GM23338 (cell line): ENCODE measurements at regions not wholly inside any gene's neighbourhood (a gene's known extent, or its start where the extent isn't known, plus 50 kb on each side); places are given as distances from the start of the nearest gene placed in this dataset.

ENCODE experiments used
- ATAC-seq: fragments of 200-7000 bp; cut with Tn5 transposase; 3 replicates; pipeline ENCODE4 v1.9.1; 2020
- DNase-seq: peaks from one replicate; pipeline ENCODE4 v3.0.0-alpha.2; 2015; ENCODE audit warnings: low spot score
- H2AFZ ChIP-seq: fragments of 200-600 bp; sonication (generic); 2 replicates; pipeline ENCODE4 v1.8.0; 2016; ENCODE audit warnings: antibody characterized with exemption, mild to moderate bottlenecking, moderate library complexity
- H3F3A ChIP-seq: fragments of 200-600 bp; sonication (generic); replicated peaks from 2 replicates; pipeline ENCODE4 v1.8.0; 2017; ENCODE audit warnings: antibody characterized with exemption, mixed run types, low read depth
- H3K27ac ChIP-seq: fragments of 200-600 bp; sonication (generic); 2 replicates; pipeline ENCODE4 v1.6.1; 2016; ENCODE audit warnings: low read depth
- H3K27me3 ChIP-seq: fragments of 200-600 bp; sonication (generic); 2 replicates; pipeline ENCODE4 v1.8.0; 2016; ENCODE audit warnings: mild to moderate bottlenecking, mixed run types, moderate library complexity; ENCODE audit not compliant: insufficient read depth
- H3K36me3 ChIP-seq: fragments of 200-600 bp; sonication (generic); 2 replicates; pipeline ENCODE4 v1.8.0; 2016; ENCODE audit warnings: mild to moderate bottlenecking; ENCODE audit not compliant: insufficient read depth
- H3K4me1 ChIP-seq: fragments of 200-600 bp; sonication (generic); 2 replicates; pipeline ENCODE4 v1.8.0; 2016; ENCODE audit warnings: mild to moderate bottlenecking, moderate library complexity; ENCODE audit not compliant: insufficient read depth
- H3K4me2 ChIP-seq: fragments of 200-600 bp; sonication (generic); 2 replicates; pipeline ENCODE4 v1.7.1; 2017; ENCODE audit warnings: mixed run types
- H3K4me3 ChIP-seq: fragments of 200-600 bp; sonication (generic); 2 replicates; pipeline ENCODE4 v1.6.1; 2016; ENCODE audit warnings: mixed run types
- H3K79me2 ChIP-seq: fragments of 200-600 bp; sonication (generic); replicated peaks from 2 replicates; pipeline ENCODE4 v1.8.0; 2017; ENCODE audit warnings: mild to moderate bottlenecking; ENCODE audit not compliant: insufficient read depth
- H3K9me2 ChIP-seq: fragments of 200-600 bp; sonication (generic); 2 replicates; pipeline ENCODE4 v1.8.0; 2017; ENCODE audit not compliant: insufficient read depth
- H4K20me1 ChIP-seq: fragments of 200-600 bp; sonication (generic); replicated peaks from 2 replicates; pipeline ENCODE4 v1.8.0; 2017; ENCODE audit warnings: mild to moderate bottlenecking; ENCODE audit not compliant: insufficient read depth
- H3K27ac Mint-ChIP-seq: 2 replicates; pipeline ENCODE4 v1.8.0; 2020; ENCODE audit warnings: inconsistent platforms, mild to moderate bottlenecking, moderate library complexity, mixed read lengths
- H3K27me3 Mint-ChIP-seq: 3 replicates; pipeline ENCODE4 v1.8.0; 2022; ENCODE audit warnings: low read depth, mild to moderate bottlenecking, moderate library complexity, mixed read lengths, inconsistent platforms; ENCODE audit not compliant: insufficient read depth, poor library complexity
- H3K36me3 Mint-ChIP-seq: 3 replicates; pipeline ENCODE4 v1.8.0; 2021; ENCODE audit warnings: low read depth, mild to moderate bottlenecking, inconsistent platforms, moderate library complexity, mixed read lengths
- H3K4me1 Mint-ChIP-seq: 3 replicates; pipeline ENCODE4 v1.8.0; 2020; ENCODE audit warnings: mild to moderate bottlenecking, inconsistent platforms, mixed read lengths
- H3K4me3 Mint-ChIP-seq: 3 replicates; pipeline ENCODE4 v1.8.0; 2021; ENCODE audit warnings: moderate library complexity, mild to moderate bottlenecking, inconsistent platforms, mixed read lengths
- H3K9me3 Mint-ChIP-seq: 3 replicates; pipeline ENCODE4 v1.8.0; 2020; ENCODE audit warnings: moderate library complexity, mild to moderate bottlenecking, inconsistent platforms, mixed read lengths
- CREB1 ChIP-seq: fragments of 250-450 bp; sonication (Bioruptor Pico); IDR thresholded peaks from 2 replicates; pipeline ENCODE4 v1.5.0; 2020; ENCODE audit warnings: low read depth, mild to moderate bottlenecking, moderate library complexity
- CTCF ChIP-seq, 2 experiments: fragments of 200-600 bp in 1 of 2; sonication (generic) in 1 of 2; conservative IDR thresholded peaks; 2 replicates each; pipeline versions ENCODE4 v1.5.1 to v1.6.1; 2016 to 2017; ENCODE audit warnings: antibody characterized with exemption in 2 of 2, low read depth in 2 of 2, mild to moderate bottlenecking in 2 of 2, moderate library complexity in 1 of 2
- ETS1 ChIP-seq: IDR thresholded peaks from 2 replicates; pipeline ENCODE4 v1.6.1; 2016; ENCODE audit warnings: antibody characterized with exemption
- EZH2 ChIP-seq: fragments of 200-600 bp; sonication (generic); IDR thresholded peaks from one replicate; pipeline ENCODE4 v1.8.0; 2017; ENCODE audit warnings: antibody characterized with exemption, mild to moderate bottlenecking, low read depth; ENCODE audit not compliant: unreplicated experiment
- EZH2phosphoT487 ChIP-seq: fragments of 200-600 bp; sonication (generic); IDR thresholded peaks from one replicate; pipeline ENCODE4 v1.8.1; 2018; ENCODE audit warnings: antibody characterized with exemption; ENCODE audit not compliant: unreplicated experiment
- NANOG ChIP-seq: IDR thresholded peaks from 2 replicates; pipeline ENCODE4 v1.6.1; 2016; ENCODE audit warnings: antibody characterized with exemption, borderline replicate concordance
- POLR2AphosphoS5 ChIP-seq: IDR thresholded peaks from 2 replicates; pipeline ENCODE4 v1.6.1; 2016; ENCODE audit warnings: antibody characterized with exemption, low read depth
- REST ChIP-seq: IDR thresholded peaks from one replicate; pipeline ENCODE4 v1.6.1; 2018; ENCODE audit warnings: antibody characterized with exemption; ENCODE audit not compliant: unreplicated experiment
- ZNF114 ChIP-seq: fragments of 250-450 bp; sonication (Bioruptor Pico); IDR thresholded peaks from 2 replicates; pipeline ENCODE4 v1.5.0; 2020; ENCODE audit warnings: mild to moderate bottlenecking, moderate library complexity
- ZNF331 ChIP-seq: fragments of 250-450 bp; sonication (Bioruptor Pico); IDR thresholded peaks from 2 replicates; pipeline ENCODE4 v1.5.0; 2020; ENCODE audit warnings: low read depth, mild to moderate bottlenecking, moderate library complexity
- ZNF462 ChIP-seq: fragments of 250-450 bp; sonication (Bioruptor Pico); IDR thresholded peaks from 2 replicates; pipeline ENCODE4 v1.5.0; 2020; ENCODE audit warnings: mild to moderate bottlenecking, moderate library complexity

GRCh38 chr11:81340225-81340624 lies 1393.4 kb downstream of the FAM181B start (continued):
- TF ChIP-seq REST (no peak), CTCF (conservative IDR thresholded peaks at IDR 0.05; ENCODE audit: low read depth in 2 of 2) (no peak), EZH2 (no peak), NANOG (no peak), ETS1 (no peak)

GRCh38 chr11:81339521-81339920 lies 1394.1 kb downstream of the FAM181B start:
- Histone ChIP-seq H2AFZ (no peak overlapping the region), H3F3A (no peaks in the 10 kb centered on the region), H3K4me1 (no peaks in the 10 kb centered on the region), H3K36me3 (no peaks in the 10 kb centered on the region), H3K27me3 (no peaks in the 10 kb centered on the region), H3K4me2 (no peak overlapping the region), H3K9me2 (no peaks in the 10 kb centered on the region), H3K27ac (no peak overlapping the region), H3K4me3 (no peak overlapping the region), H3K79me2 (no peaks in the 10 kb centered on the region), H4K20me1 (no peaks in the 10 kb centered on the region)
- ATAC-seq, result no peak
- no peaks in the 10 kb centered on the region for H3K4me1 Mint-ChIP-seq
- no peaks in the 10 kb centered on the region for H3K27me3 Mint-ChIP-seq
- H3K27ac Mint-ChIP-seq, result no peak overlapping the region
- H3K36me3 Mint-ChIP-seq, result no peaks in the 10 kb centered on the region
- no peak overlapping the region for H3K4me3 Mint-ChIP-seq
- DNase-seq, result no peak
- no peaks in the 10 kb centered on the region for H3K9me3 Mint-ChIP-seq
- TF ChIP-seq CREB1 (CRISPR knock-in tag), result no peak
- TF ChIP-seq POLR2AphosphoS5, result no peak
- TF ChIP-seq CTCF (conservative IDR thresholded peaks at IDR 0.05; ENCODE audit: low read depth in 2 of 2), result no peak
- no peak for TF ChIP-seq ZNF462
- no peak for TF ChIP-seq ZNF114 (CRISPR knock-in tag)
- TF ChIP-seq ZNF331 (CRISPR knock-in tag), result no peak
- TF ChIP-seq EZH2phosphoT487, result no peak
